Retinal pigment epithelial cell (primary cell): ENCODE measurements at regions not wholly inside any gene's neighbourhood (a gene's known extent, or its start where the extent isn't known, plus 50 kb on each side); places are given as distances from the start of the nearest gene placed in this dataset.

Experiments
- DNase-seq: peaks from one replicate; pipeline ENCODE4 v3.0.0-alpha.2; 2010; ENCODE audit warnings: low read depth
- H3K4me3 ChIP-seq: 2 replicates; pipeline ENCODE4 v1.5.1; 2011; ENCODE audit warnings: mild to moderate bottlenecking, low read length, control low read depth, moderate library complexity
- TF ChIP-seq, protein P1 (sequence below): conservative IDR thresholded peaks from 2 replicates; pipeline ENCODE4 v1.5.1; 2011; ENCODE audit warnings: low read depth, low read length, control low read depth, inconsistent platforms

- TF ChIP-seq, protein P1, sequence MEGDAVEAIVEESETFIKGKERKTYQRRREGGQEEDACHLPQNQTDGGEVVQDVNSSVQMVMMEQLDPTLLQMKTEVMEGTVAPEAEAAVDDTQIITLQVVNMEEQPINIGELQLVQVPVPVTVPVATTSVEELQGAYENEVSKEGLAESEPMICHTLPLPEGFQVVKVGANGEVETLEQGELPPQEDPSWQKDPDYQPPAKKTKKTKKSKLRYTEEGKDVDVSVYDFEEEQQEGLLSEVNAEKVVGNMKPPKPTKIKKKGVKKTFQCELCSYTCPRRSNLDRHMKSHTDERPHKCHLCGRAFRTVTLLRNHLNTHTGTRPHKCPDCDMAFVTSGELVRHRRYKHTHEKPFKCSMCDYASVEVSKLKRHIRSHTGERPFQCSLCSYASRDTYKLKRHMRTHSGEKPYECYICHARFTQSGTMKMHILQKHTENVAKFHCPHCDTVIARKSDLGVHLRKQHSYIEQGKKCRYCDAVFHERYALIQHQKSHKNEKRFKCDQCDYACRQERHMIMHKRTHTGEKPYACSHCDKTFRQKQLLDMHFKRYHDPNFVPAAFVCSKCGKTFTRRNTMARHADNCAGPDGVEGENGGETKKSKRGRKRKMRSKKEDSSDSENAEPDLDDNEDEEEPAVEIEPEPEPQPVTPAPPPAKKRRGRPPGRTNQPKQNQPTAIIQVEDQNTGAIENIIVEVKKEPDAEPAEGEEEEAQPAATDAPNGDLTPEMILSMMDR = no peak
- H3K4me3 ChIP-seq = no peak overlapping the region
- DNase-seq = no peak
Observed at GRCh38 chr2:177106212-177106611, 106.4 kb upstream of the HNRNPA3 start.

DNA sequence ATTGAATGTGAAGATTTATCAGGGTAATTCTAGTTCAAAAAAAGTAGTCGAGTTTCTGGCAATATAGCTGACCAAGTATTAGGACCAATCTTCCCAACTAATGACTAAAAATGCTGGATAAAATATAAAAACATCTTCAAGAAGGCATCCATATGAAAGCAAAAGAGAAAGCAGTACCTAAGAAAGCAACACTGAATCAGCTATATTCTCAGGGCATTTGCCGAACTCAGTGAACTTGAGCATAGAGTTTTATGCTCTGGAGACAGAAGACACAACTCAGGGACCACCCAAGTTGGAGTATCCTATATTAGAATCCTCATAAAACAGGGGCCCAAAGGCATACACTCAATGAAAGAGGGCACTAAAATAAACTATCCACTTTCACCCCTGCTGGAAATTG, 103.7 kb upstream of the HNRNPA3 start:
- no peak overlapping the region for H3K4me3 ChIP-seq
- no peak for DNase-seq
- TF ChIP-seq, protein P1 = no peak

GRCh38 chr2:177114712-177115111, 97.9 kb upstream of the HNRNPA3 start:
- no peak for DNase-seq
- TF ChIP-seq, protein P1 = no peak
- H3K4me3 ChIP-seq = no peak overlapping the region

GRCh38 chr2:177117755-177118154, 94.8 kb upstream of the HNRNPA3 start:
- DNase-seq = no peak
- no peak overlapping the region for H3K4me3 ChIP-seq
- TF ChIP-seq, protein P1 = no peak

DNA sequence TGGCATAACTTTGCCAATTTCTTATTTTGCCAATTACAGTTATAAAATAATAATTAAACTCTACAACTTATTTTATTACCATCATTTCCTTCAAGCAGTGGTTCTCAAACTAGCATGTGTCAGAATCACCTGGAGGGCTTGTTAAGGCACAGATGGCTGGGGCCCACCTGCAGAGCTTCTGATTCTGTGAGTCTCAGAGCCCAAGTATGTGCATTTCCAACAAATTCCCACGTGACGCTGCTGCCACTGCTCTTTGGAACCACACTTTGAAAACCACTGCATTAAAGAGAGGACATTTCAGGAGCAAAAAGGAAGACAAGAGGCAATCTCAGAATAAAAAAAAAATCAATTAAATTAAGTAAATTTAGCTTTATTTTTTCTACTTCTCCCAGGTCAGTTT, 94.0 kb upstream of the HNRNPA3 start:
- no peak overlapping the region for H3K4me3 ChIP-seq
- no peak for DNase-seq
- TF ChIP-seq, protein P1 = no peak

GRCh38 chr2:177119099-177119498, 93.5 kb upstream of the HNRNPA3 start:
- H3K4me3 ChIP-seq = no peak overlapping the region
- TF ChIP-seq, protein P1 = no peak
- DNase-seq = no peak

DNA sequence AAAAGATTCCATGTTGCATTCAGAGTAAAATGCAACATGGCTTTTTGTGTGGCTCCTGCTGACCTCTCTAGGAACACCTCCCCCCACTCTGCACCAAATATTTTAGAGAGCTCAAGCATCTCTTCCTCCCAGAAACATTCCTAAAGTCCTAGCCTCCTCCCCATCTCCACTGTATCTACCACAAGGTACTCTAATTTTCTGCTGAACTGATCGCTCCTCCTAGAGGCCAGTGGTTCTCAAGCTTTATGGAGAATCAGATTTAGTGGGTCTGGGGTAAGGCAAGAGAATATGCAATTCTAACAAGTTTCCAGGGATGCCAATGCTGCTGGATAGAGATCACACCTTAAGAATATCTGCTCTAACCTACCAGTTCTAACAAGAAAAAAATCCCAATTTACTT, 89.5 kb upstream of the HNRNPA3 start:
- H3K4me3 ChIP-seq = no peak overlapping the region
- TF ChIP-seq, protein P1 = no peak
- DNase-seq = no peak
